ENCODE measurements at regions not wholly inside any gene's neighbourhood (a gene's known extent, or its start where the extent isn't known, plus 50 kb on each side); places are given as distances from the start of the nearest gene placed in this dataset.
A peak's percentile ranks its signal among the peaks of the same experiment; 100 is the strongest.
"Not testable (repeated sequence)": the region's sequence is repeated elsewhere in the genome, so short reads cannot be mapped to it uniquely, and the experiment has no call there.

DNA sequence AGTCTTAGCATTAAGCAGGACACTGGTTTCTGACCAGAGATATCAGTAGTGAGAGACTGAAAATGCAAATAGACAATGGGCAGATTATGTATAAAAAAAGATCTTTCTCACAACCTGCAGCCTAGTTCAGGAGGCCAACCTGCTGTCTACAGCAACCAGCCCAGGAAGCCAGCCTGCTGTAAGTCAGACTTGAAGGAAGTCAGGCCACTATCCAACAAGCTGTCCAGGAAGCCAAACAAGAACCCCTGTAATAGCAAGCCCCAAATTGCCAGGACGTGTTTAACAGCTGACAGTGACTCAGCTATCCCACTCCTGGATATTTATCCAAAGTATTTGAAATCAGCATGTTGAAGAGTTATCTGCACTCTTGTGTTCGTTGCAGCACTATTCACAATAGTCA, 121.8 kb upstream of the SPIN1 start:
- Histone ChIP-seq H3K36me3 (ENCODE audit: control insufficient read depth in 4 of 4, insufficient read depth in 4 of 4, low read length in 3 of 4) (no peaks in the 10 kb centered on the region), H3K9me3 (ENCODE audit: control extremely low read depth in 1 of 5, control insufficient read depth in 4 of 5, insufficient read depth in 2 of 5, low read depth in 1 of 5, low read length in 4 of 5) (peaks cover 0 to 6% (median 4%) of the 10 kb centered on the region in 5 experiments), H3K4me1 (ENCODE audit: control extremely low read depth in 1 of 4, control insufficient read depth in 4 of 4, insufficient read depth in 4 of 4, low read length in 3 of 4) (peaks cover 0 to 5% (median 0%) of the 10 kb centered on the region in 4 experiments), H3K4me3 (ENCODE audit: control insufficient read depth in 1 of 7, extremely low read depth in 1 of 7, insufficient read depth in 4 of 7, low read depth in 2 of 7, low read length in 6 of 7) (no peak overlapping the region), H3K27me3 (replicated peaks in 2 of 5; ENCODE audit: control insufficient read depth in 4 of 5, insufficient read depth in 5 of 5, low read length in 4 of 5) (no peaks in the 10 kb centered on the region), H3K27ac (ENCODE audit: insufficient read depth in 1 of 2, low read depth in 1 of 2, low read length in 2 of 2, poor library complexity in 1 of 2, severe bottlenecking in 2 of 2) (no peak overlapping the region)
- ChIA-PET POLR2A (no interaction called here), CTCF (no interaction called here)
- DNase-seq, result no peak
- 71% methylated on average over 1 of the region's 2 CpGs for WGBS (ENCODE audit: insufficient coverage)

DNA sequence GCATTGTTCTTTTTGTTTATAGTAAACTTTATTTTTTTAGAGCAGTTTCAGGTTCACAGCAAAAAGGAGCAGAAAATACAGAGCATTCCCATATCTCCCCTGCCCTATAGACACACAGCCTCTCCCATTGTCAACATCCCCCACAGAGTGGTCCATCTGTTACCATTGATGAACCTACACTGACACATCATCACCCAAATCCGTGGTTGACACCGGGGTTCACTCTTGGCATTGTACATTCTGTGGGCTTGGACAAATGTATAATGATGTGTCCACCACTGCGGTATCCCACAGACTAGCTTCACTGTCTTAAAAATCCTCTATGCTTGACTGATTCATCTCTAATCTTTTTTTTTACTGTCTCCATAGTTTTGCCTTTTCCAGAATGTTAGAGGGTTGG, 120.7 kb upstream of the SPATA31C2 start:
- no peaks in the 10 kb centered on the region for H3K36me3 ChIP-seq (ENCODE audit: control insufficient read depth in 4 of 4, insufficient read depth in 4 of 4, low read length in 3 of 4)
- WGBS (ENCODE audit: insufficient coverage), result no CpG with 5 or more reads among the region's 3 CpGs
- DNase-seq, result no peak
- H3K27me3 ChIP-seq (replicated peaks in 2 of 5; ENCODE audit: control insufficient read depth in 4 of 5, insufficient read depth in 5 of 5, low read length in 4 of 5), result peaks cover 0 to 6% (median 0%) of the 10 kb centered on the region in 5 experiments
- peaks cover 0 to under 1% (median 0%) of the 10 kb centered on the region in 5 experiments for H3K9me3 ChIP-seq (ENCODE audit: control extremely low read depth in 1 of 5, control insufficient read depth in 4 of 5, insufficient read depth in 2 of 5, low read depth in 1 of 5, low read length in 4 of 5)
- H3K27ac ChIP-seq (ENCODE audit: insufficient read depth in 1 of 2, low read depth in 1 of 2, low read length in 2 of 2, poor library complexity in 1 of 2, severe bottlenecking in 2 of 2), result no peak overlapping the region
- ChIA-PET CTCF (no interaction called here), POLR2A (no interaction called here)
- H3K4me1 ChIP-seq (ENCODE audit: control extremely low read depth in 1 of 4, control insufficient read depth in 4 of 4, insufficient read depth in 4 of 4, low read length in 3 of 4), result peaks cover 0 to 5% (median 0%) of the 10 kb centered on the region in 4 experiments
- no peak overlapping the region for H3K4me3 ChIP-seq (ENCODE audit: control insufficient read depth in 1 of 7, extremely low read depth in 1 of 7, insufficient read depth in 4 of 7, low read depth in 2 of 7, low read length in 6 of 7)

DNA sequence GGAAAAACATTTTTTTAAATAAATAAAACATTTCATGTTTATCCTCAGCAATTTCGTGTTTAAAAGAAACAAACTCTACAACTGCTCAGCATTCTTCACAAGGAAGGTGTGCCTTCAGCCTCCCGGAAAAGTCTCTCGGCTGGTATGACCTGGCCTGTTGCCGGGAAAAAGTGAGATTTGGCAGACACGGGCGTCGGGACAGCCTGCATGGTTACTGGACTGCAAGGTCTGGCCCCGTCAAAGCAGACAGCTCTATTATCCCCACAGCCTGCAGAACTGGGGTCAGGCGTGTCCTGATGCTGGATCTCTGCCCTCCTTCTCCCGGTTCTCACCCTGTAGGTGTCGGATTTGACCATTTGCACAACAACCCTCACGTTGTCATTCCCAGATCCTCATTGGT, 120.3 kb upstream of the SPATA31C2 start:
- POLR2A ChIA-PET, result no interaction called here
- Histone ChIP-seq H3K27ac (ENCODE audit: insufficient read depth in 1 of 2, low read depth in 1 of 2, low read length in 2 of 2, poor library complexity in 1 of 2, severe bottlenecking in 2 of 2) (no peak overlapping the region), H3K4me3 (ENCODE audit: control insufficient read depth in 1 of 7, extremely low read depth in 1 of 7, insufficient read depth in 4 of 7, low read depth in 2 of 7, low read length in 6 of 7) (no peak overlapping the region), H3K4me1 (ENCODE audit: control extremely low read depth in 1 of 4, control insufficient read depth in 4 of 4, insufficient read depth in 4 of 4, low read length in 3 of 4) (peaks cover 0 to 5% (median 0%) of the 10 kb centered on the region in 4 experiments), H3K27me3 (replicated peaks in 2 of 5; ENCODE audit: control insufficient read depth in 4 of 5, insufficient read depth in 5 of 5, low read length in 4 of 5) (peaks cover 0 to 6% (median 0%) of the 10 kb centered on the region in 5 experiments), H3K36me3 (ENCODE audit: control insufficient read depth in 4 of 4, insufficient read depth in 4 of 4, low read length in 3 of 4) (no peaks in the 10 kb centered on the region), H3K9me3 (ENCODE audit: control extremely low read depth in 1 of 5, control insufficient read depth in 4 of 5, insufficient read depth in 2 of 5, low read depth in 1 of 5, low read length in 4 of 5) (peaks cover 0 to 4% (median 0%) of the 10 kb centered on the region in 5 experiments)
- 81% methylated on average over 11 of the region's 12 CpGs for WGBS (ENCODE audit: insufficient coverage)
- CTCF ChIA-PET, result no interaction called here
- no peak for DNase-seq

DNA sequence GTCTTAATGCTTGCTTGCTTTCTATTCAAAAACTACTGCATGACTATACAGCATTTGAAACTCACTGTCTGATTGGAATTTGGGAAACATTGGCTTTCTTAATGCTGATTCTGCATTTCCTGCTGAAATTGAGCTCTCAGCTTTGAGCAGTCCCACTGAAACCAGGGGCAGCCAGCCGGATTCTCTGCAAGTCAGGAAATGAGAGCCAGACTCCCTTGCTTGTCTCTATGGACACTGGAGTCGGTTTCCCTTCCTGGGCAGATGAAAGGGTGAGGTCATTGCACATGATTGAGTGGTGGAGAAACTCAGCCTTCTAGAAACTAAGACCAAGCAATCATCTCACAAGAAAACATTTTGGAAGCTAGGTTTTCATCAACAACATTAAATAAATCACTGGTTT, 119.7 kb upstream of the SPATA31C2 start:
- no peak overlapping the region for H3K27ac ChIP-seq (ENCODE audit: insufficient read depth in 1 of 2, low read depth in 1 of 2, low read length in 2 of 2, poor library complexity in 1 of 2, severe bottlenecking in 2 of 2)
- H3K36me3 ChIP-seq (ENCODE audit: control insufficient read depth in 4 of 4, insufficient read depth in 4 of 4, low read length in 3 of 4), result no peaks in the 10 kb centered on the region
- peaks cover 0 to 5% (median 0%) of the 10 kb centered on the region in 4 experiments for H3K4me1 ChIP-seq (ENCODE audit: control extremely low read depth in 1 of 4, control insufficient read depth in 4 of 4, insufficient read depth in 4 of 4, low read length in 3 of 4)
- ChIA-PET CTCF (no interaction called here), POLR2A (no interaction called here)
- no peak overlapping the region for H3K4me3 ChIP-seq (ENCODE audit: control insufficient read depth in 1 of 7, extremely low read depth in 1 of 7, insufficient read depth in 4 of 7, low read depth in 2 of 7, low read length in 6 of 7)
- H3K27me3 ChIP-seq (replicated peaks in 2 of 5; ENCODE audit: control insufficient read depth in 4 of 5, insufficient read depth in 5 of 5, low read length in 4 of 5), result peaks cover 0 to 6% (median 0%) of the 10 kb centered on the region in 5 experiments
- DNase-seq, result no peak
- WGBS (ENCODE audit: insufficient coverage), result 96% methylated on average over 2 of the region's 2 CpGs
- peaks cover 0 to 4% (median 0%) of the 10 kb centered on the region in 5 experiments for H3K9me3 ChIP-seq (ENCODE audit: control extremely low read depth in 1 of 5, control insufficient read depth in 4 of 5, insufficient read depth in 2 of 5, low read depth in 1 of 5, low read length in 4 of 5)

DNA sequence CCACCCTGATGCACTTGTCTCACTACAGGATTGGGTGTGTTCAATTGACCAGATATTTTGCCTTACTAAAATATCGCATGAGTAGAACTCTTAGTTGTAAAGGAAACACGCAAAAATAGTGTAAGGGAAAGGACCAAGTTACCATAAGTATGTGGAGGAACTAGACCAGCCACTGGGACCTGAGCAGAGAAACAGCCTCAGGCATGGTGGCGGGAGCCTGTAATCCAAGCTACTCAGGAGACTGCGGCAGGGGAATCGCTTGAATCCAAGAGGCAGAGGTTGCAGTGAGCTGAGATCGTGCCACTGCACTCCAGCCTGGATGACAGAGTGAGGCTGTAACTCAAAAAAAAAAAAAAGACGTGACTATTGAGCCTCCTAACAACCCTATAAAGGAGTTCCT, 117.9 kb upstream of the SPATA31C2 start:
- no peaks in the 10 kb centered on the region for H3K4me1 ChIP-seq (ENCODE audit: control extremely low read depth in 1 of 4, control insufficient read depth in 4 of 4, insufficient read depth in 4 of 4, low read length in 3 of 4)
- WGBS (ENCODE audit: insufficient coverage), result 100% methylated on average over 4 of the region's 7 CpGs
- H3K36me3 ChIP-seq (ENCODE audit: control insufficient read depth in 4 of 4, insufficient read depth in 4 of 4, low read length in 3 of 4), result no peaks in the 10 kb centered on the region
- H3K4me3 ChIP-seq (ENCODE audit: control insufficient read depth in 1 of 7, extremely low read depth in 1 of 7, insufficient read depth in 4 of 7, low read depth in 2 of 7, low read length in 6 of 7), result no peak overlapping the region
- ChIA-PET CTCF (interaction anchor here (1.1 kb wide), 1 partner anchor 9 kb away, joined by 3 read pairs; no protein-coding TSS in a partner anchor), POLR2A (interaction anchor here (0.5 to 0.6 kb wide), 2 partner anchors 13 to 170 kb away, joined by 3 read pairs; no protein-coding TSS in a partner anchor)
- no peak for DNase-seq
- peaks cover 0 to 6% (median 0%) of the 10 kb centered on the region in 5 experiments for H3K27me3 ChIP-seq (replicated peaks in 2 of 5; ENCODE audit: control insufficient read depth in 4 of 5, insufficient read depth in 5 of 5, low read length in 4 of 5)
- no peak overlapping the region for H3K27ac ChIP-seq (ENCODE audit: insufficient read depth in 1 of 2, low read depth in 1 of 2, low read length in 2 of 2, poor library complexity in 1 of 2, severe bottlenecking in 2 of 2)
- H3K9me3 ChIP-seq (ENCODE audit: control extremely low read depth in 1 of 5, control insufficient read depth in 4 of 5, insufficient read depth in 2 of 5, low read depth in 1 of 5, low read length in 4 of 5), result peaks cover 0 to 20% (median 6%) of the 10 kb centered on the region in 5 experiments

DNA sequence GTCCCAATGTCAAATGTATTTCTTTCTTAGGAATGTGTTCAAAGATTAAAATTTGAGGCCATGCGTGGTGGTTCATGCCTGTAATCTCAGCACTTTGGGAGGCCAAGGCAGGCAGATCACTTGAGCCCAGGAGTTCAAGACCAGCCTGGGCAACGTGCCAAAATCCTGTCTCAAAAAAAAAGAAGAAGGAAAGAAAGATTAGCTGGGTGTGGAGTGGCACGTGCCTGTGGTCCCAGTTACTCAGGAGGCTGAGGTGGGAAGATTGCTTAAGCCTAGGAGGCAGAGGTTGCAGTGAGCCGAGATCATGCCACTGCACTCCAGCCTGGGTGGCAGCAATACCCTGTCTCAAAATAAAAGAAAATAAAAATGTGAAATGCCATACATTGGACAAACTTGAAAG, 117.5 kb upstream of the SPATA31C2 start:
- not testable (repeated sequence) for H3K4me3 ChIP-seq (ENCODE audit: control insufficient read depth in 1 of 7, extremely low read depth in 1 of 7, insufficient read depth in 4 of 7, low read depth in 2 of 7, low read length in 6 of 7); H3K27me3 ChIP-seq (replicated peaks in 2 of 5; ENCODE audit: control insufficient read depth in 4 of 5, insufficient read depth in 5 of 5, low read length in 4 of 5); H3K36me3 ChIP-seq (ENCODE audit: control insufficient read depth in 4 of 4, insufficient read depth in 4 of 4, low read length in 3 of 4); H3K4me1 ChIP-seq (ENCODE audit: control extremely low read depth in 1 of 4, control insufficient read depth in 4 of 4, insufficient read depth in 4 of 4, low read length in 3 of 4); H3K27ac ChIP-seq (ENCODE audit: insufficient read depth in 1 of 2, low read depth in 1 of 2, low read length in 2 of 2, poor library complexity in 1 of 2, severe bottlenecking in 2 of 2)
- 14% methylated on average over 4 of the region's 4 CpGs for WGBS (ENCODE audit: insufficient coverage)
- peak; percentile 14 to 49 (median 48) for DNase-seq
- ChIA-PET CTCF (interaction anchor here (1.1 kb wide), 1 partner anchor 9 kb away, joined by 3 read pairs; no protein-coding TSS in a partner anchor), POLR2A (interaction anchor here (0.5 to 0.6 kb wide), 2 partner anchors 13 to 170 kb away, joined by 3 read pairs; no protein-coding TSS in a partner anchor)
- H3K9me3 ChIP-seq (ENCODE audit: control extremely low read depth in 1 of 5, control insufficient read depth in 4 of 5, insufficient read depth in 2 of 5, low read depth in 1 of 5, low read length in 4 of 5), result peaks cover 0 to 24% (median 6%) of the 10 kb centered on the region in 5 experiments

DNA sequence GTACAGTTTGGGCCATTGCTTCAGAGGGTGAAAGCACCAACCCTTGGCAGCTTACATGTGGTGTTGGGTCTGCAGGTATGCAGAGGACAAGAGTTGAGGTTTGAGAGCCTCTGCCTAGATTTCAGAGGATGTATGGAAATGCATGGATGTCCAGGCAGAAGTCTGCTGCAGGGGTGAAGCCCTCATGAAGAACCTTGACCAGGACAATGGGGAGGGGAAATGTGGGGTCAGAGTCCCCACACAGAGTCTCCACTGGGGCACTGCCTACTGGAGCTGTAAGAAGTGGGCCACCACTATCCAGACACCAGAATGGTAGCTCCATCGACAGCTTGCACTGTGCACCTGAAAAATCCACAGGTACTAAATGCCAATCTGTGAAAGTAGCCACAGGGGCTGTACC, 113.6 kb upstream of the SPATA31C2 start:
- Histone ChIP-seq H3K4me3 (ENCODE audit: control insufficient read depth in 1 of 7, extremely low read depth in 1 of 7, insufficient read depth in 4 of 7, low read depth in 2 of 7, low read length in 6 of 7) (no peak overlapping the region), H3K9me3 (ENCODE audit: control extremely low read depth in 1 of 5, control insufficient read depth in 4 of 5, insufficient read depth in 2 of 5, low read depth in 1 of 5, low read length in 4 of 5) (peaks cover 0 to 28% (median 6%) of the 10 kb centered on the region in 5 experiments), H3K4me1 (ENCODE audit: control extremely low read depth in 1 of 4, control insufficient read depth in 4 of 4, insufficient read depth in 4 of 4, low read length in 3 of 4) (no peaks in the 10 kb centered on the region), H3K27me3 (replicated peaks in 2 of 5; ENCODE audit: control insufficient read depth in 4 of 5, insufficient read depth in 5 of 5, low read length in 4 of 5) (peaks cover 0 to 5% (median 0%) of the 10 kb centered on the region in 5 experiments), H3K36me3 (ENCODE audit: control insufficient read depth in 4 of 4, insufficient read depth in 4 of 4, low read length in 3 of 4) (no peaks in the 10 kb centered on the region), H3K27ac (ENCODE audit: insufficient read depth in 1 of 2, low read depth in 1 of 2, low read length in 2 of 2, poor library complexity in 1 of 2, severe bottlenecking in 2 of 2) (no peak overlapping the region)
- 100% methylated on average over 1 of the region's 1 CpG for WGBS (ENCODE audit: insufficient coverage)
- ChIA-PET CTCF (no interaction called here), POLR2A (no interaction called here)
- no peak for DNase-seq

All from common myeloid progenitor, CD34-positive (primary cell).